AG04449 (cell line): ENCODE measurements at regions not wholly inside any gene's neighbourhood (a gene's known extent, or its start where the extent isn't known, plus 50 kb on each side); places are given as distances from the start of the nearest gene placed in this dataset.

Experiments used
- CTCF ChIA-PET: fragments of 350-600 bp; formaldehyde crosslinking; extraction: SDS; loops from one replicate; lab custom pipeline; 2021; ENCODE audit warnings: antibody characterized with exemption; lab: Yijun Ruan, JAX
- POLR2A ChIA-PET: fragments of 400-600, 350-600 bp; formaldehyde crosslinking; extraction: SDS; loops from one replicate; lab custom pipeline; 2020; ENCODE audit warnings: antibody characterized with exemption, inconsistent platforms; lab: Yijun Ruan, JAX
- DNase-seq: peaks from one replicate; pipeline ENCODE4 v3.0.0-alpha.2; 2010; ENCODE audit warnings: low read depth, low spot score
- H3K4me3 ChIP-seq: 2 replicates; pipeline ENCODE4 v1.5.1; 2011; ENCODE audit warnings: low read depth, mild to moderate bottlenecking, control low read depth, low read length
- CTCF ChIP-seq: IDR thresholded peaks from one replicate; pipeline ENCODE4 v1.5.1; 2011; ENCODE audit warnings: mild to moderate bottlenecking, moderate library complexity, low read length, control low read depth, inconsistent platforms; ENCODE audit not compliant: insufficient read depth; ENCODE audit errors: missing control alignments

- ChIA-PET POLR2A (no interaction called here), CTCF (interaction anchor here (1.7 to 2.5 kb wide), 2 partner anchors 12 to 62 kb away, joined by 5 to 13 read pairs; no protein-coding TSS in a partner anchor)
- TF ChIP-seq CTCF = no peak
- no peak for DNase-seq
- H3K4me3 ChIP-seq = no peak overlapping the region
These were observed 103.4 kb upstream of the SASH1 start for GRCh38 chr6:148239215-148239614.

- ChIA-PET CTCF (interaction anchor here (0.6 to 2.4 kb wide), 7 partner anchors 11 to 70 kb away, joined by 3 to 11 read pairs (median 5); no protein-coding TSS in a partner anchor), POLR2A (interaction anchor here (0.7 kb wide), 1 partner anchor 9 kb away, joined by 3 read pairs; no protein-coding TSS in a partner anchor)
- TF ChIP-seq CTCF = no peak
- H3K4me3 ChIP-seq = no peak overlapping the region
- DNase-seq = no peak
These were observed 102.7 kb upstream of the SASH1 start for GRCh38 chr6:148239801-148240460.

GRCh38 chr6:148240461-148240840, 102.2 kb upstream of the SASH1 start:
- ChIA-PET POLR2A (interaction anchor here (0.7 kb wide), 1 partner anchor 9 kb away, joined by 3 read pairs; no protein-coding TSS in a partner anchor), CTCF (interaction anchor here (0.6 to 2.4 kb wide), 6 partner anchors 11 to 70 kb away, joined by 3 to 11 read pairs (median 4); no protein-coding TSS in a partner anchor)
- DNase-seq = no peak
- no peak for TF ChIP-seq CTCF
- no peak overlapping the region for H3K4me3 ChIP-seq

DNA sequence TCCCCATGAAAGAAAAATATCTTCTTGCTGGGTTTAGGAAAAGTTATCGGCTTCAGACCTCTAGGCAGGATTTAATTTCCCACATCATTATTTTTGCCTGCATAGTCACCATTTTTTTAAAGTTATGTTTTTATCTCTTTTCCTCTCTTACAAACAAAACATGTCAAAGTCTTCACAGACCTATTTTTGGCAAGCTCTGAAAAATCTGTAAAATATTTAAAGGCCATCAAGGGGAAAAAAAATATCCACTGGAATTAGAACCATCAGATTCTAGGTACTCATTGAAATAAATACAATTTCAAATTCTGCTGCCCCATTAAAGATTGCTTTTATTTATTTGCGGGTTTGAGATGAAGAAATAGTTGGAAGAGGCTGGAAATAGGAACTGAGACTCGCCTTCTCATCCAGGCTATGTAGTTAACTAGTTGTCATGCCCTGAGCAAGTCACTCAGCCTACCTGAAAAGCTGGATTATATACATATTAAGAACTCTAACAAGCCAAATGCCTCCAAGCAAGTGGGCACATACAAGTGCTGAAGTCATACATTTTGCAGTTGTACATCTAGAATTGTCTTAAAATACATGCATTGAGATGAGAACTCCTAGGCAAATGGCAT, 101.7 kb upstream of the SASH1 start:
- POLR2A ChIA-PET = interaction anchor here (0.7 kb wide), 1 partner anchor 10 kb away, joined by 3 read pairs; no protein-coding TSS in a partner anchor
- no peak for DNase-seq
- CTCF ChIA-PET = interaction anchor here (0.6 to 2.4 kb wide), 9 partner anchors 9 to 71 kb away, joined by 3 to 11 read pairs (median 5); no protein-coding TSS in a partner anchor
- no peak for TF ChIP-seq CTCF
- no peak overlapping the region for H3K4me3 ChIP-seq

- no peak for DNase-seq
- CTCF ChIA-PET = interaction anchor here (1.5 to 1.9 kb wide), 2 partner anchors 10 to 65 kb away, joined by 5 to 8 read pairs; no protein-coding TSS in a partner anchor
- POLR2A ChIA-PET = interaction anchor here (0.7 kb wide), 1 partner anchor 9 kb away, joined by 3 read pairs; no protein-coding TSS in a partner anchor
- no peak overlapping the region for H3K4me3 ChIP-seq
- no peak for TF ChIP-seq CTCF
These were observed 100.5 kb upstream of the SASH1 start for GRCh38 chr6:148242180-148242579.
